Medulla oblongata (tissue), 1 donor: ENCODE measurements at regions not wholly inside any gene's neighbourhood (a gene's known extent, or its start where the extent isn't known, plus 50 kb on each side); places are given as distances from the start of the nearest gene placed in this dataset.

Experiments used
- DNase-seq: peaks from one replicate; pipeline ENCODE4 v3.0.0-alpha.2; 2015; ENCODE audit errors: extremely low spot score

DNA sequence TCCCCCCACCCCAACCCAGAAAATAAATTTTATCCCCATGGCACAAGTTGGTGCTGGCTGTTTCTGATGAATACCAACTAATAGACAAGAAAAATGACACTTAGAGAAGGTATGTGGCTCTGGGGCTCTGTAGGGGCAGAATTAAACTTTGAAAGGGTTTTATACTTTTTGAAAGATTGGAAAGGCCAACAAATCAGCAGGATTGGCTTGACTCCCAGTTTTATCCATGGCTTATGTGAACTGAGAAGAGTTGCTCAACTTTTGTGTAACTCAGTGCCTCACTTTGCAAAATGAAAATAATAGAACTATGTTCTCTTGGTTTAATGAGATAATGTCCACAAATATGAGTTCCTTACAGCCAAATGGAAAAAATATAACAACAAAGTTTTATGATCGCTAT lies 288.9 kb upstream of the KIF2A start:
- DNase-seq = peak; percentile 36

- no peak for DNase-seq
Observed at GRCh38 chr5:62029303-62029702, 276.7 kb upstream of the KIF2A start.

GRCh38 chr5:62030326-62030725 lies 275.7 kb upstream of the KIF2A start:
- no peak for DNase-seq

GRCh38 chr5:62038024-62038423 lies 268.0 kb upstream of the KIF2A start:
- DNase-seq = no peak

DNA sequence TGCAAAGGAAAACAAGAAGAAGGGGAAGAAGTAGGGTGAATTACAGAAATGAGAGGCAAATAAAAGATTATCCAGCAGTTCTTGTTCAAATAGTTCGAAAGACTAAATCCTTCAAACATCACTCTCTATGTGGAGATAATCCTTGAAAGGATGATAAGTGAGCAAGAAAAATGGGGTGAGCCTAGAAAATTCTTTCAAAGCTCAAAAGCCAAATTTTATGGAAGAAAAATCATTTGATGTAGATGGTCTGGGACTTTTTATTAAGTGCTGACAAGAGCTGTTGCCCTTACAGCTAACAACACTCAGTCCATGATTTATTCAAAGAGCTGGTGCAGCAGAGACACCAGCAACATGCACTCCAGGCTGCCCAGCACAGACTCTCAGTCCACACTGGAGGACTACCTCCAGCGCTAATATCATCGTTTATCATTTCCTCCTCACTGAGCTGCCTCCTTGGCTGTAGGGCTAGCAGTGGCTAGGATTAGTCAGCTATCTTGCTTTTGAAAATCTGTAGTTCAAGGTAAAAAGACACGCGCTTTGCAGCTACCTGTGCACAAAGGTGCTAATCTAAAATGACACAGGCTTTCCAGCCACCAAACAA lies 264.8 kb upstream of the KIF2A start:
- no peak for DNase-seq

DNA sequence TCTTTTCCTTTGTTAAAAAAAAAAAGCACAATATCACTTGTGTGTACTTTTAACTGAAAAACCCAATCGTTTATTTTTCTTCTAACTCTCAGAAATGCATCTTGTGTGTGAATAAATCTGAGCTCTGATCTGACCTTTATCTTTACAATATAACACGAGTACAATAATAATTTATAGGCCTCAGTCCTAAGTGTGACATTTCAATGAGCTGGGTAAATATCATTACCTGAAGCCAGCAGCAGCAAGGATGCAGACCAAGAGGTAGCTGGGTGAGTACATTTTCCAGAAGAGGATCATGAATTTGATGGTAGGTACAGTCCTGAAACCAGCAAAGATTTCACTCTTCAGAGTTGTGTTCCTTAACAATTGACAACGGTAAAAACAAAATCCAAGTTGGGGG lies 264.0 kb upstream of the KIF2A start:
- no peak for DNase-seq

DNA sequence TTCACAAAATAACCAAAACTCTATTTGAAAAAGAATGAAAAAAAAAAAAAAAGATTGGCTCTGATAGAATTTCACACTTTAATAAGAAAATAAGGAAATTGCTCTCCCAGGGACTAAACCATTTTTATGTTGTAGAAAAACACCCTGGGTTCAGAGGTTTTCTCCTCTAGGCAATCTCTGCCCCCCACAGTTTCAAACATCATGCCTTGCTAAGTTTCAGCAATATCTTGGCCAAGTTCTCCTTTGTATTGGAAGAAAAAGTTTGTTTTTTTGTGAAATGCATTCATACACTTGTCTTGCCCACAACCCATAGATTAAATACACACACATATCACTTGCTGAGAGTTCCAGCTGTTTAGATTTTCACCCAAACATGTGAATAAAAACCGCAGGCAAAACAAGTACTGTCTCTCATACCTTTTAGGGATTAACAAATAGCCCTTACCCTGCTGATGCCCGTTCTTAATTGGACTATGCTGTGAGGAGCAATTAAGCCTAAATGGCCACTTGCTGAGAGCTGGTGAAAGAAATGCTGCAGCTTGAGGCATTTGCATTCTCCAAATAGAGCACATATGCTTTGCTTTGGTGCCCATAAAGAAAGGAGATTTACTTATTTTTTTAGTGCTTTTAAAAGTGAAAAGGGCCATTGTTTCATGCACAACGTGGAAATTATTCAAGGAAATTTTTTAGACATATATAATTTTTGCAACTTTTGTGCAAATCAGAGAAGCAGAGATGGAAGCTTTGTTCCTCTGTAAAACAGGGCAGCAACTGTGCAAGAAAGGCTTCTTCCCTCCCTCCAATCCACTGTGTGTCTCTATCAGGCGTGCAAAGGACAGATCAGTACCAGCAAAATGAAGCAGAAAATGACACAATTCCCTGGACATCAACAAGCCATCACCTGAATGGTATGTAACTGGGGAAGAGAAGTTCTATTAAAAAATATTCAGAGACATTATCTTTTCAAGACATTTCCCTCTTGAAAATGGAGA lies 262.4 kb upstream of the KIF2A start:
- DNase-seq = no peak

GRCh38 chr5:62044989-62045388 lies 261.0 kb upstream of the KIF2A start:
- no peak for DNase-seq

DNA sequence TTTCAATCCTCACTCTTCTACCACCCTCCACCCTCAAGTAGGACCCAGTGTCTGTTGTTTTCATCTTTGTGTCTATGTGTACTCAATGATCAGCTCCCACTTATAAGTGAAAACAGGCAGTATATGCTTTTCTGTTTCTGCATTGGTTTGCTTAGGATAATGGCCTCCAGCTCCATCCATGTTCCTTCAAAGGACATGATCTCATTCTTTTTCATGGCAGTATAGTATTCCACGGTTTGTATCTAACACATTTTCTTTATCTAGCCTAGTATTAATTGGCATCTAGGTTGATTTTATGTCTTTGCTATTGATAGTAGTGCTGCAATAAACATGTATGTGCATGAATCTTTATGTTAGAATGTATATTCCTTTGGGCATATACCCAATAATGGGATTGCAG lies 259.8 kb upstream of the KIF2A start:
- no peak for DNase-seq

- DNase-seq = no peak
Observed at GRCh38 chr5:62051747-62052146, 254.3 kb upstream of the KIF2A start.

DNA sequence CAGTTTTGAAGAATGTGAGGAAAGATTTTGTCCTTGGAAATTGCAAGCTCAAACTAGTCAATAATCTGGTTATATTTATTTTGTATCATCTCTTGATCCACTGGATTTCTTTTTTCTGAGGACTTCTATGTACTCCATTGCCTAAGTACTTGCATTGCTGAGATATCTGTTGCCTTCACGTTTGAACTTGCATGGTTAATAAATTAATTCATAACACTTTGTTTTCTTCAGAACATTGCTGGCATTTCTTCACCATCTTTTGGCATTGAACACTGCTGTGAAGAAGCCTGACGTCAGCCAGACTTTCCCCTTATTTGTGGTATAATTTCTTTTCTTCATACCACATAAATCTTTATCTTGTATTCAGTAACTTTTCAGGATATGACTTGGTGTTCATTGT lies 246.0 kb upstream of the KIF2A start:
- DNase-seq = no peak

DNA sequence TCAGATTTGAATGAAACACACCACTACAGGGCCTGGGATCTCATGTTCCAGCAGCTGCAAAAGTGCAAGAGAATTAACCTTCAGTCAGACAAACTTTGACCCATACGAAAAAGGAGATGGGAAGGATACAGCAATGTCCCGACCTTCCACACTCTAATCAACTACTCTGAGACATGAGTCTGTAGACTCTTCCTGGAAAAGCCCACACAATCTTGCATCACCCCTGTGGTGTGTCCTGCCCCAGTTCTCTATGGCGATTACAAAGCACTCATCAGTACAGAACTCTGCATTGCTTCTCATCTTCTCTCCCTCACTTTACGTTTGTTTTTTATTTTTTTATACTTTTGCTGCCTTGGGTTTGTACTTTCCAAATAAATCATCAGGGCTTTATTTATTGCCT lies 241.0 kb upstream of the KIF2A start:
- no peak for DNase-seq

GRCh38 chr5:62066761-62067277 lies 239.2 kb upstream of the KIF2A start:
- no peak for DNase-seq

GRCh38 chr5:62068554-62068953 lies 237.5 kb upstream of the KIF2A start:
- DNase-seq = no peak

DNA sequence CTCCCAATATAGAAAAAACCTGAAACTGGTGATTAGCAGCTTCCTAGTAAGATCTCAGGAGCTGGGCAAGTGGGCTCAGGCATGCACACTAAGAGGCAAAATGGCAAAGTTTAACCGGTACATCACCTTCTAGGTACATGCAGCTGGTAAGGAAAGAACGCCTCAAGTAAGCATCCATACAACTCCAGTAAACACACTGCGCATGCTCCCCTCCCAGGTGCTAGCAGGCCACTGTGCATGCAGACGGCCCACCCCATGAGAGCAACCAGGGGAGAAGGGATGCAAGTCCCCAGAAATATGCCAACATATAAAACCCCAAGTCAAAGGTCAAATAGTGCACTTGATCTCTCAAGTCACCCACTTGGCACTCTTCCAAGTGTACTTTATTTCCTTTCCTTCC lies 228.6 kb upstream of the KIF2A start:
- DNase-seq = no peak

- no peak for DNase-seq
Observed at GRCh38 chr5:62077823-62078550, 228.0 kb upstream of the KIF2A start.

DNA sequence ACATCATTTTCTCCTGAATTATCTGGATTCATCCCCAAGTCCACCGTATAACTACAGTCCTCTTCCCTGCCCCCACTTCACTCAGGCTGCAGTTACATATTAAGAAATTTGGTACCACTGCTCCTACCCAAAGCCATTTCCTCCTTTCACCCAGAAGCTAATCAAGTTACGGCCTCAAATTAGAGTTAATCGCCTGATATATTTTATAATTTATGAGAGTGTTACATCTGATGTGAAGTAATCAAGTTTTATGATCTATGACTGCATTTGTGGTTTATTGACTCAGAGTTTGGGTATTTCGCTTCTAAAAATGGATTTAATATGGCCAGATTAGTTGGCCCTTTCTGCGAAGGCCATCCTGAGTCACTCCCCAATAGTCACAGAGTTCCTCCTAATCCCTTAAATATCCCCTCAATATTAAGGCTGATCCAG lies 223.6 kb upstream of the KIF2A start:
- no peak for DNase-seq

DNA sequence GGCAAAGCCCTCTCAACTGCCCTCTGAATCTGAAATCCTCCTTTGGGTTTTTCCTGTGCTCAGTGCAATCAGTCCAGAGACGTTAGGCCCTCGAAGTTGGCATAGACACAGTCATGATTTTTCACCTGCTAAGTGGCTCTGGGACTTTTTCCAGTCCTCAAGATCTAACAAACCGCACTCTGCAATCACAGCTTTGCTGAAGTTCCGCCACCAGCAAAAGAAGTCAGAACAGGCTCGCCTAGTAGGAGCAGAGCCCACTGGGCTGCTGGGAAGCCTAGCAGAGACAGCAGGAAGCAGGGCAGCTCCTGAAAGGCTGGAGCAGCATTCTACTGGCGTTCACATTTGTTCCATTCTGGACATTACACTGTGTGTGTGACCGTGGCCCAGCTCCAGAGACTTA lies 222.8 kb upstream of the KIF2A start:
- DNase-seq = no peak

DNA sequence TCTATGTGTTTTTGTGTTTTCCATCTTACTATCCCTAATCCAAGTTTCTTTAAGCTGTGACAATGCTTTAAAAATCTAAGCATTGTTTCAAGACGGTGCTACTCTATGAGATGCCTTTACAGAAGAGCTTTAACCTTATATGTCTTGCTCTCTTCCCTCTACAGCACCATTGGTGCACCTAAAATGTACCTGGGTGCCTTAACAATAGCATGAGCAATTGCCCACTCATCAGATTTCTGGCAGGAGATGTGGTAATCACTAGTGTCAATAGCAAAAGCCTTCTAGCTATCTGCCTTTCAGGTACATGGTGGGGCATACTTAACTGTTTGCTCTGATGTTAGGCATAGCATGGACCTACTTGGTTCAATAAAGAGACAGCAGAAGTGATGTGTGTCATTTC lies 222.3 kb upstream of the KIF2A start:
- DNase-seq = no peak

DNA sequence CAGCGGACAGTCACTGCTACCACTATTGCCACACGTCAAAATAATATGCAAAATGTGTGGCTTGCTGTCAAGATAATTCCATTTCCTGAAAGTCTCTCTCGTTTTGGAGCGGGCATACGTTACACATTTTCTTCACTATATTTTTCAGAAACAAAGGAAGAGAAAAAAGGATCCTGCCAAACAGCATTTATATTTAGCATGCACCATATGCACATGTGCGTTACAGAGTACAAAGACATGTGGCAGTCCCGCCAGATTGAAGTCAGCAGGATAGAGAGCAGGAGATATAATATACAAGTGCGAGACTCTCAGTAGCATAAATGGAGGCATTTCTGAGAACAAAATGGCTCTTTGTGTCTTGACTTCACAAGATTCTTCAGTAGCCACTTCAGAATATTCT lies 221.6 kb upstream of the KIF2A start:
- no peak for DNase-seq

DNA sequence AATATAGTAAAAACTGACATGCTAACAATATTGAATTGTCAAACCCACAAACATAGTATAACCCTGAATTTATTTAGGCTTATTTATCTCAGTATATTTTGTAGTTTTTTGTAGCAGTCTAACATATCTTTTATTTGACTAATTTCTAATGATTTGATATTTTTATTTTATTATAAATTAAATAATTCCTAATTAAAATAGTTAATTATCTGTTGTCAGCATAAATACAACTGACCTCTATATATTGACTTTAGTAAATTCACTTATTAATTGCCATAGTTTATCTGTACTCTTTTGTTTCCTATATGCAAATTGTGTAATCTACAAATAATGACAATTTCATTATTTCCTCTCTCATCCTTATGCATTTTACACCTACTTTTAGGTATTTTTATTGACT lies 215.1 kb upstream of the KIF2A start:
- DNase-seq = no peak

- no peak for DNase-seq
Observed at GRCh38 chr5:62093411-62093810, 212.6 kb upstream of the KIF2A start.
